ENCODE measurements at regions not wholly inside any gene's neighbourhood (a gene's known extent, or its start where the extent isn't known, plus 50 kb on each side); places are given as distances from the start of the nearest gene placed in this dataset.

DNA sequence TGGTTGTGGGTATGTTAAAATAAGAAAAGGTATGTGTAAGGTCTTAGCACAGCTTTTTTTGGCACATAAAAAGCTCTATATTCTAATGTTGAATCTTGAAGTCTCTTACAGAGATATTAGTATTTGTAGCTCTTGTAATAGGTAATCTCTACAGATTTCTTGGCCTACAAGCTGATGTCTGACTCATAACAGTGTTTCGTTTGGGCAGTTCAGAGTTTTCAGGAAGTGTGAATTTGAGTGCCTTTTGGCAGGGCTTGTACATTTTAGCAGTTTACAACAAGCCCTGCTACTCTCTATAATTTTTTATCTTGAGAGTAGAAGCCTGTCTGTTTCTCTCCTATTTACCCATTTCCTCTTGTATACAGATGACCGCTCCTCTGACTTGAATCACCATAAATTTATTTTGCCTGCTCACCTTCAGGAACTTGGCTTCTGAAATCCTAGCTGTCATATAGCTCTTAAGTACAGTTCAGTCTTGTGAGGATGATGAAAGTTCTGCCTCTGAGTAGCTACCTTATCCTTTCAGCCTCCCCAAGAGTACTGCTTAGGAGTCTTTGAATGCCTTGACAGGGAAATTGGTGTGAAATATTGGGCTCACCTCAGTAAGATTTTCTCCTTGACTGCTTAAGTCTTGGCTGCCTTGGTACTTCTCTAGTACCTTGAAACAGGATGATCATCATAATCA is 419.9 kb upstream of the RARB start:
- no peak for DNase-seq (ENCODE audit: low spot score in 2 of 2)
- H3K27me3 ChIP-seq = no peaks in the 10 kb centered on the region
- no peak overlapping the region for H3K4me3 ChIP-seq
- peaks cover 8% of the 10 kb centered on the region for H3K4me1 ChIP-seq
- H3K9me3 ChIP-seq = no peaks in the 10 kb centered on the region
- 31% methylated on average over 2 of the region's 2 CpGs for WGBS
- no peaks in the 10 kb centered on the region for H3K36me3 ChIP-seq
- TF ChIP-seq EP300 (IDR thresholded peaks at IDR 0.05) = no peak
- TF ChIP-seq, protein P1, sequence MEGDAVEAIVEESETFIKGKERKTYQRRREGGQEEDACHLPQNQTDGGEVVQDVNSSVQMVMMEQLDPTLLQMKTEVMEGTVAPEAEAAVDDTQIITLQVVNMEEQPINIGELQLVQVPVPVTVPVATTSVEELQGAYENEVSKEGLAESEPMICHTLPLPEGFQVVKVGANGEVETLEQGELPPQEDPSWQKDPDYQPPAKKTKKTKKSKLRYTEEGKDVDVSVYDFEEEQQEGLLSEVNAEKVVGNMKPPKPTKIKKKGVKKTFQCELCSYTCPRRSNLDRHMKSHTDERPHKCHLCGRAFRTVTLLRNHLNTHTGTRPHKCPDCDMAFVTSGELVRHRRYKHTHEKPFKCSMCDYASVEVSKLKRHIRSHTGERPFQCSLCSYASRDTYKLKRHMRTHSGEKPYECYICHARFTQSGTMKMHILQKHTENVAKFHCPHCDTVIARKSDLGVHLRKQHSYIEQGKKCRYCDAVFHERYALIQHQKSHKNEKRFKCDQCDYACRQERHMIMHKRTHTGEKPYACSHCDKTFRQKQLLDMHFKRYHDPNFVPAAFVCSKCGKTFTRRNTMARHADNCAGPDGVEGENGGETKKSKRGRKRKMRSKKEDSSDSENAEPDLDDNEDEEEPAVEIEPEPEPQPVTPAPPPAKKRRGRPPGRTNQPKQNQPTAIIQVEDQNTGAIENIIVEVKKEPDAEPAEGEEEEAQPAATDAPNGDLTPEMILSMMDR (IDR thresholded peaks at IDR 0.05) = no peak
- no peak for TF ChIP-seq POLR2AphosphoS5 (IDR thresholded peaks at IDR 0.05)
- no peak for TF ChIP-seq POLR2A (IDR thresholded peaks at IDR 0.05)
- no peak overlapping the region for H3K27ac ChIP-seq

DNA sequence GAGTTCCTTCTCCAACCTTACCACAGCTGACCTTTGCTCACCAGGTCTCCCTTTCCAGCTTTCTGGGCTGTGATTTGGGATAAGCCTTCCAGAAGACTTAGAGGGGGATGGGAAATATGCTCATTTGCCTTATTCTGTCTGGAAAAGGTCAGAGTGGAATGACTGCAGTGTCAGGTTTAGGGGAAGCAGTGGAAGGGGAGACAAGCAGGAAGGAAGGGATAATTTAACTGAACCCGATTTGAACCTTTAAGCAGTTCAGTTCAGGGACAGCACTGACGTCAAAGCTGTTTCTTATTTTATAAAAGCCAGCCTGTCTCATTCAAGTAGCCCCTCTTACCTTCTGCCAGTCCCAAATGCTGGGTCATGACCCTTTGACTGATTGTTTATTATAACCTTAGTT is 418.4 kb upstream of the RARB start:
- no peak for TF ChIP-seq POLR2A (IDR thresholded peaks at IDR 0.05)
- TF ChIP-seq POLR2AphosphoS5 (IDR thresholded peaks at IDR 0.05) = no peak
- TF ChIP-seq EP300 (IDR thresholded peaks at IDR 0.05) = no peak
- TF ChIP-seq, protein P1 (IDR thresholded peaks at IDR 0.05) = no peak

DNA sequence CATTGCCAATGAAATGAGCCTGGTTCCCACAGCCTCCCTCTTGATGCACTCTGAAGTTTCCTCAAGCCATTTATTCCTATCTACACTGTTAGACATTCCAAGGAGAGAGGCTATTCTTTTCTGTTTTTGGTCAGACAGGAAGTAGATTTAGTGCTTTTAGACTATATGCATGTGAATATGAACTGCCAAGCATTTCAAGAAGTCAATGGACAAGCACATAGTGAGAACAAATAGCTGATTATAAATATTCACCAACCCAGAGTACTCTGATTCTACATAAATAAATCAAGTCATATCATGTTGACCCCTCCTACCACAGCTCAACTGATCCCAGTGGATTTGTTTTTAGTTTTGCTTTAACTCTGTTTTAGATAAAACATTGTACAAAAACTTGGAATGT is 412.5 kb upstream of the RARB start:
- Histone ChIP-seq H3K27me3 (no peaks in the 10 kb centered on the region), H3K9me3 (no peaks in the 10 kb centered on the region), H3K4me1 (no peaks in the 10 kb centered on the region), H3K27ac (no peak overlapping the region), H3K4me3 (no peak overlapping the region), H3K36me3 (no peaks in the 10 kb centered on the region)
- no peak for DNase-seq (ENCODE audit: low spot score in 2 of 2)
- TF ChIP-seq, protein P1 (IDR thresholded peaks at IDR 0.05) = no peak
- TF ChIP-seq POLR2A (IDR thresholded peaks at IDR 0.05) (no peak), EP300 (IDR thresholded peaks at IDR 0.05) (no peak), POLR2AphosphoS5 (IDR thresholded peaks at IDR 0.05) (no peak)

More for the DNA sequence above, 418.4 kb upstream of the RARB start:
- no peaks in the 10 kb centered on the region for H3K36me3 ChIP-seq
- no peaks in the 10 kb centered on the region for H3K9me3 ChIP-seq
- 73% methylated on average over 2 of the region's 2 CpGs for WGBS
- DNase-seq (ENCODE audit: low spot score in 2 of 2) = no peak
- H3K27ac ChIP-seq = no peak overlapping the region
- H3K27me3 ChIP-seq = no peaks in the 10 kb centered on the region
- peaks cover 8% of the 10 kb centered on the region for H3K4me1 ChIP-seq
- no peak overlapping the region for H3K4me3 ChIP-seq

DNA sequence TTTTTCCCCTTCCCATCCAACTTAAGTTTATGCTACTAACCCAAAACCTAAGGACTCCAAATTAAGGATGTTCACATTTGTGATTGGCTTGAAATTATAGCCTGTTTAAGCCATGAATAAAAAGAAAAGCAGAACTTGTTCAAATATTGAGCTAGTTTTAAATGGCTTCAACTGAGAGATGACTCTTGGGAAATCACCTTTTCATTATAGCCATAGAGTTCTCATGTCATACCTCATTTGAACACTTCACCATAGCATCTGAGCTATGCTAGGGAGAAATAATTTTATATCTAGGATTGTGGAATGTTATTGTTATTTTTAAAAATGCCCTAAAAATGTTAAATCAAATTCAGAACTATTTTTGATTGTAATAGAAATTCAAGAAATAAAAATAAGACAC is 409.2 kb upstream of the RARB start:
- TF ChIP-seq POLR2AphosphoS5 (IDR thresholded peaks at IDR 0.05) (no peak), POLR2A (IDR thresholded peaks at IDR 0.05) (no peak)
- TF ChIP-seq, protein P1 (IDR thresholded peaks at IDR 0.05) = no peak
- H3K36me3 ChIP-seq = no peaks in the 10 kb centered on the region
- no peak overlapping the region for H3K4me3 ChIP-seq
- H3K9me3 ChIP-seq = no peaks in the 10 kb centered on the region
- H3K27ac ChIP-seq = no peak overlapping the region
- H3K4me1 ChIP-seq = no peaks in the 10 kb centered on the region
- no peaks in the 10 kb centered on the region for H3K27me3 ChIP-seq
- DNase-seq (ENCODE audit: low spot score in 2 of 2) = no peak

DNA sequence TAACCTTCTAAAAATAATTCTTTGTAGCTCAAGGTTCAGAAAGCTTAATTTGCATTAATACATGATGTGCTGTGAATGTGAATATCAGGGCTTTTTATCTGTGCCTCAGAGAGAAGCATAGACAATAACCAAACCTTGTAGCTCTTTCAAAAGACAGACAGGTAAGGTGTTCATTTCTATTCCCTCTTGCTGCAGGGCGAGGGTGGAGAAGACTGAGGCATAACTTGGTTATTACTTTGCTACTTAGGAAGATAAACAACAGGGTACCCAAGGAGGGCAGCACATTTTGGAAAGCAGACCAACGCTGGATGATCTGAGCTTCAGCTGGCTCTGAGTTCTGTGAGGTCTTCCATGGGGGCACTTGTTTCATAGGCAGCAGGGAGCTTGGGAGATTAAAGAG is 408.6 kb upstream of the RARB start:
- no peaks in the 10 kb centered on the region for H3K36me3 ChIP-seq
- TF ChIP-seq, protein P1 (IDR thresholded peaks at IDR 0.05) = no peak
- TF ChIP-seq EP300 (IDR thresholded peaks at IDR 0.05) (no peak), POLR2A (IDR thresholded peaks at IDR 0.05) (no peak), POLR2AphosphoS5 (IDR thresholded peaks at IDR 0.05) (no peak)
- WGBS = 68% methylated on average over 2 of the region's 2 CpGs
- no peak overlapping the region for H3K4me3 ChIP-seq
- H3K27me3 ChIP-seq = no peaks in the 10 kb centered on the region
- H3K9me3 ChIP-seq = no peaks in the 10 kb centered on the region
- H3K27ac ChIP-seq = no peak overlapping the region
- DNase-seq (ENCODE audit: low spot score in 2 of 2) = no peak
- no peaks in the 10 kb centered on the region for H3K4me1 ChIP-seq

Data from suprapubic skin (tissue), 4 donors.